Brain microvascular endothelial cell (primary cell): ENCODE measurements at regions not wholly inside any gene's neighbourhood (a gene's known extent, or its start where the extent isn't known, plus 50 kb on each side); places are given as distances from the start of the nearest gene placed in this dataset.
"Not testable (repeated sequence)": the region's sequence is repeated elsewhere in the genome, so short reads cannot be mapped to it uniquely, and the experiment has no call there.

Experiments
- DNase-seq: peaks from one replicate; pipeline ENCODE4 v3.0.0-alpha.2; 2020
- H3K27ac ChIP-seq: fragments of 250-450 bp; sonication (Bioruptor Pico); 2 replicates; pipeline ENCODE4 v1.5.1; 2020; ENCODE audit warnings: mild to moderate bottlenecking, moderate library complexity
- H3K27me3 ChIP-seq: fragments of 250-450 bp; sonication (Bioruptor Pico); replicated peaks from 2 replicates; pipeline ENCODE4 v1.5.1; 2020; ENCODE audit warnings: mild to moderate bottlenecking
- H3K36me3 ChIP-seq: fragments of 250-450 bp; sonication (Bioruptor Pico); replicated peaks from 2 replicates; pipeline ENCODE4 v1.5.1; 2020; ENCODE audit warnings: mild to moderate bottlenecking
- H3K4me3 ChIP-seq: 2 replicates; pipeline ENCODE4 v1.5.1; 2011; ENCODE audit warnings: low read depth, mild to moderate bottlenecking, control low read depth, low read length, moderate library complexity
- in situ Hi-C: cut with HindIII; loops from 2 replicates; pipeline ENCODE4 v1.10.0; 2017; ENCODE audit warnings: low sequenced_read_pairs, low pct_ligation_motif_present

DNA sequence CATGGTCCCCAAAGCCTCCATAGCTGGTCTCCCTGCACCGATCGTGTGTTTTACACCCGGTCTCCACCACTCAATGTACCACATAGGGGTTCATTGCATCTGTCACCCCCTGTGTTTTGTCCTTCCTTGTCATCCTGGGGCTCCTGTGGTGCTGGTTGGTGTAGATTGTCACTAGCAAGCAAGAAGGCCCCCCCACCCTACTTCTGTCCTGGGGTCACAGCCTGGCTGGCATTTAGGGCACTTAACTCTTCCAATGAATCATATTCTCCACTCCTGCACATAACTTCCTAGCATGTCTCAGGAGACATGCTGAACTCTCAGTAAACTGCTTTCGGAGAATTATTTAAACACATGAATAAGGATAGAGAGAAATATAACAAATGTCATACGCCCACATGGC lies 161.4 kb downstream of the BCL2L11 start:
- H3K4me3 ChIP-seq: not testable (repeated sequence)

DNA sequence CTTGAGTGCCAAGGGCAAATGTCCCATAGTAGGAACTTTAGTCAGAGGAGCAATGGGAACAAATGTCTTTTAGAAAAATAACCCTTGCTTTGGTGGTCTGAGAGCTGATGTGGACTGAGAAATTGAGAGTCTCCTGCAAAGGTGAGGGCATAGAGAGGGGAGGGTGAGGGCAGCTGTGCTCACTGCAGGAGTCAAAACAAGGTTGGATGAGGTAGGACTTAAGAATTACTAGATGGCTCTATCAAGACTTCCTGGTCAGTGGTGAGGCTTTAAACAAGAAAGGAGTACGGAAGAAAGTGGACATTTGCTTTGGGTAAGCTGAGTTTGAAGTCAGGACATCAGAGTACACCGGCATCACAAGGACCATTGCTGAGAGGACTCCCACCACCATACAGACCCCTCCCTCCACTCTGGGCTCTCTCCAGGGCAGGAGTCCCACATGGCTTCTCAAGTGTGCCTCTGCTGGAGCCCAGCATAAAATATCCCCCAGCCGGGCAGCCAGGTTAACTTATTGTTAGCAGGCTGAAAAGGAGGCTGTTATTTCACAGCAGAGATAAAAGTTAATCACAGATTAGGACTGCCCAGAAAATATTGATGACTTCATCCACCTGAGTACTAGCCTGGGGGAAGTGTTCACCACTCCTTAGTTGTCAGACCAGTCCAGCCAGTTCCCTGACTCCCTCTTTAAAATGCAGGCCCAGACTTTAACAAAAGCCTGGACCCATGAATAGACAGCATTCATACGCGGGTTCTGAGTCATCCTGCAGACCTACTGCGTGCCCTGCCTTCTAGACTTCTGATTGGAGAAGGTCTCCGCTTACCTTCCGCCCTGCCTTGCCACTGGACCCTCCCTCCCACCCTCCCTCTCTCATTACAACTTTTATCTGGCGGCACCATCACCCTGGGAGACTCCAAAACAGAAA lies 167.2 kb downstream of the BCL2L11 start:
- DNase-seq, H3K27me3 ChIP-seq, H3K27ac ChIP-seq, in situ Hi-C loops, H3K36me3 ChIP-seq, H3K4me3 ChIP-seq: not testable (repeated sequence)

More for the DNA sequence above, 161.4 kb downstream of the BCL2L11 start:
- H3K27me3 ChIP-seq, H3K36me3 ChIP-seq, H3K27ac ChIP-seq, in situ Hi-C loops, DNase-seq: not testable (repeated sequence)

DNA sequence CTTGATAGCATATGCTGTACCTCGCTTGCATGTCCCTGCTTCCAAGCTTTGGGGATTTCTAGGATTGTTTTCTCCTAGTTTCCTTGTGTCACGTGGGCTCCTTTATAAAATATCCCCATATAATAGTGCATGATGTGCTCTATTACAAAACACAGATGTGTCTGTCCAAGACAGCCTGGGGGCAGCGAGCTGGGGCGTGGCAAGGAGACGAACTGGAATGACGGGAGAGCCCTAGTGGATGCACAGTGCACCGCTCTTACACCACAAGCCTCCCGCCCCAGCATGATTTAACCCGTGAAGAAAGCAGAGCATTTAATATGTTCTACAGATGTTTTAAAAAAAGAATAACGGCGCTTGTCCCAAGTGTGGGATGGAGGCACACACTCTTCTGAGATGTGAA lies 169.7 kb downstream of the BCL2L11 start:
- H3K36me3 ChIP-seq, DNase-seq, H3K4me3 ChIP-seq, in situ Hi-C loops, H3K27me3 ChIP-seq, H3K27ac ChIP-seq: not testable (repeated sequence)

DNA sequence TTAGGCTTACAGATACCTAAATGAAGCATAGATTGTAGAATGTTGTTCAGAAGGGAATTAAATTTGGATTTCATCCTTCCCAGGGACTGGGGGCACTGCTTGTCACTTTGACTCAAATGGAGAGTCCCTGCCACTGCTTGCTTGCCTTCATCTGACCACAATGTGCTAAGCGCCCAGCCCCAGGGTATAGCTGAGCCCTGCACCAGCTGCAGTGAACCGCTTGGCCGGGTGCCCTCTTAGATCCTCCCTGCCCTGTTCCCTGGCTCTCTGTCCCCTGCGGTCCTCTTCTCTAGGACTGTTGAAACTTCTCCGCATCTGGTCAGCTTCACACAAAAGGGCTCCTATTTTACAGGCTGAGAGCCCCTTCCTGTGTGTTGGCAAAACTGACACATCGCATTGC lies 170.9 kb downstream of the BCL2L11 start:
- H3K27ac ChIP-seq, H3K4me3 ChIP-seq, H3K36me3 ChIP-seq, DNase-seq, in situ Hi-C loops, H3K27me3 ChIP-seq: not testable (repeated sequence)

DNA sequence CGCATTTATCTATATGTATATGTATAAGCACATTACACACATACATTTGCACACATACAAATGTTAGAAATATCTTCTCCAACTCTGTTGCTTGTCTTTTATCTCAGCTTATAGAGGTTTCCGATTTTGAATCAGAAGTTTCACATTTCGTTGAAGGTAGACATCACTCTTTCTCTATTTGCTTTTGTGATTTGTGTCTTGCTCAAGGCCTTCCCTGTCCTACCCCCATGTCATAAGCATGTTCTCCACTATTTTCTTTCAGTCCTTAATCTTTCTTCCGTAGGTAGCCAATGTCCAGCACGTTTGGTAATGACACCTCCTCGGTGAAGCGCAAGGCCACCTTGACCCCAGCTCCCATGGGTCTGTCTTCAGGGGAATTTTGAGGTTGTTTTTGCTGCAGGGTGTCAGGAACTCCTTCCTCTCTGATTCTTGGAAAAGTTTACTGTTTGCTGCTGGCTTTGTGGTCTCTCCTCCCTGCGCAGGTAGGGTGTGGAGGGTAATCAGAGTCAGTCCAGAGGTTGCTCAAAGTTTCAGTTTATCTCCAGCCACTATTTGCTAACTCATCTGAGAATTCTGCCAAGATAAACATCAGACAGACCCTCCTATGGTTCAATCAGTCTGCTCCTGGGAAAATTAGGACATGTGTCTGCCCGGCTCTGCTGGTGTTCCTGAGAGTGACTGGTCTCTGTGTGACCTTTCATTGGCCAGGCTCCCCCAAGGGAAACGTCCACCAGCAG lies 171.7 kb downstream of the BCL2L11 start:
- DNase-seq, H3K27ac ChIP-seq, H3K36me3 ChIP-seq, in situ Hi-C loops, H3K27me3 ChIP-seq, H3K4me3 ChIP-seq: not testable (repeated sequence)

DNA sequence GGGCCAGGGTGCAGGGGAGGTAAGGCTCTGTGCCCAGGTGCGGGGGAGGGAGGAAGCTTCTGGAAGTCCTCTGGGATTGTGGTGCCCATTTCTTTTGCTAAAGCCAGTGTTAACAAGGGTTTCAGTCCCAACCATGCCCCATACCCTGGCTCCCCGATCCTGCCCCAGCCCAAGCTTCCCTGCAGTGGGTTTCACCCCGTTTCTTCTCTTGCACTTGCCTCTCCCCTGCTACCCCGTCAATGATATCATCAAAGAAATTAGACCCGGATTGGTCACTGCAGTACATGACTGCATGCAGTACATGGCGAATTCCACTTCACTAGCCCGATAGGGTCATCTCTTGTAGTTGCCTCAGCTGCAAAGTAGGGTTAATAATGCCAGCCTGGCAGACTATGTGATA lies 174.0 kb downstream of the BCL2L11 start:
- in situ Hi-C loops, DNase-seq, H3K36me3 ChIP-seq, H3K27me3 ChIP-seq, H3K4me3 ChIP-seq, H3K27ac ChIP-seq: not testable (repeated sequence)

DNA sequence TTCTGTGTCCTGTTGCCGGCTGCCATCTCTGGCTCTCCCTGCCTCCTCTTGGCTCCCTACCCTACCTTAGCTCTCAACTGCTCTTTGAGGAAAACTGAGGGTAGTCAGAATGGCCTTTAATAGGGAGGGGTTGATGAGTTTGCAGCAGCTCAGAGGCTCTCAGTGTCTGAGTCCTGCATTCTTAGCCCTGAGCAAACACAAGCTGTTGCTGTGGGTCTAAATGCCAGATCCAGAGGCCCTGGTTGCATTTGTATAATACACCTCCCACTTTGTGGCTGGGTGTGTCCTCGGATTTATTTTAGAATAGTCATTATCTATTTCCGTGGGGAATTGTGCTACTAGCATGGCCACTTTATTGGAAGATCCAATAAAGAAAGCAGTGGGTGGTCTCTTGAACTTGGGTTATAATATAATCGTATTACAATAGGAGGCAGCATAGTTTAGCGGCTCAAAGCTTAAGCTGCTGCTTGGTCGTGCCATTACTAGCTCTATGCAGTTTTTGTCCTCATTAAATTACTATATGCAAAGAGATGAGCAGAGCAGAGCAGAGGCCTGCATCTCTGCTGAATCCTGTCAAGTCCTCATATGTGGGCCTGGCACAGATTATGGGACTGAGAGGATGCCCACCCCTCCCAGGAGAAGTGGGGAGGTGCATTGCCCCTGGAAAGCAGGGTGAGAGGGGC lies 175.5 kb downstream of the BCL2L11 start:
- H3K27me3 ChIP-seq, H3K36me3 ChIP-seq, DNase-seq, H3K27ac ChIP-seq, H3K4me3 ChIP-seq, in situ Hi-C loops: not testable (repeated sequence)

DNA sequence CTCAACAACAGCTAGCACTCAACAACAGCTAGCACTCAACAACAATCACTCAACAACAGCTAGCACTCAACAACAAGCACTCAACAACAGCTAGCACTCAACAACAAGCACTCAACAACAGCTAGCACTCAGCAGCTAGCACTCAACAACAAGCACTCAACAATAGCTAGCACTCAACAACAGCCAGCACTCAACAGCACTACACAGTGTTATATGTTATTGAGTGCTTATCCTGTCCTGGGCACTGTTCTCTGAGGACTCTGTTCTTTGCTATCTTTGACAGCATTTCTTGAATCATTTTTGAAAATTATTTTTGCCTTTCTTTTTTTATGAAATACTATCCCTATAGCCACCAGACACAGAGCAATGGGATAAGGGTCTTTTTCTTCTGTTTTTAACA lies 176.4 kb downstream of the BCL2L11 start:
- H3K27ac ChIP-seq, H3K4me3 ChIP-seq, DNase-seq, H3K27me3 ChIP-seq, H3K36me3 ChIP-seq, in situ Hi-C loops: not testable (repeated sequence)

DNA sequence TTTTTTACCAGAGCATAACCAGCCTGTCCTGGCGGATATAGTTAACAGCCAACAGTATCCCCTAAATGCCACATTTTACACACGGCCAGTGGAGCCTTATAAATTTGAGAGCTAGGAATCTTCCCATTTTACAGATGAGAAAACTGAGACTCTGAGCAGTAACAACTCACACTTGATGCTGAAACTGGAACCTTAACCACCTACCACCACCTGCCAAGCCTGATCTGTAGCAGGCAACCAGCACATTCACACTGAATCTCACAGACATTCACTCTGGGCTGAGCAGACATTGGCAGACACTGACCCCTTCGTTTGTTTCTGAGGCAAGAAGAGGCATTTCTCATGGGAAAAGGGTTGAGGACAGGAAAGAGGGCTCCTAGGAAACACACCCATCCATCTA lies 178.2 kb downstream of the BCL2L11 start:
- H3K27ac ChIP-seq, H3K4me3 ChIP-seq, H3K27me3 ChIP-seq, in situ Hi-C loops, H3K36me3 ChIP-seq, DNase-seq: not testable (repeated sequence)

DNA sequence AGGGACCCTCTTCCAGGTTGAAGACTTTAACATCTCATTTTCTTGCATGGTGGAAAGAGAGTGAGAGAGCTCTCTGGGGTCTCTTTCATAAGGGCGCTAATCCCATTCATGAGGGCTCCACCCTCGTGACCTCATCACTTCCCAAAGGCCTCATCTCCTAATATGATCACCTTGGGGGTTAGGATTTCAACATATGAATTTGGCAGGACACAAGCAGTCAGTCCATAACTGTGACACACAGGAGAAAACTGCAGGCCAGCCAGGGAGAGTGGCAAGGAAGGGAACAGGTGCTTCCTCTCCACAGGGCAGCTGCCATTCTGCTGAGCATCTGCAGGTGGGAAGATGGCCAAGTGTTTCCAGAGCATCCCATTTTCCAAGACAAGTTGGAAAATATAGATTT lies 178.9 kb downstream of the BCL2L11 start:
- H3K36me3 ChIP-seq, in situ Hi-C loops, H3K27ac ChIP-seq, DNase-seq, H3K27me3 ChIP-seq, H3K4me3 ChIP-seq: not testable (repeated sequence)

DNA sequence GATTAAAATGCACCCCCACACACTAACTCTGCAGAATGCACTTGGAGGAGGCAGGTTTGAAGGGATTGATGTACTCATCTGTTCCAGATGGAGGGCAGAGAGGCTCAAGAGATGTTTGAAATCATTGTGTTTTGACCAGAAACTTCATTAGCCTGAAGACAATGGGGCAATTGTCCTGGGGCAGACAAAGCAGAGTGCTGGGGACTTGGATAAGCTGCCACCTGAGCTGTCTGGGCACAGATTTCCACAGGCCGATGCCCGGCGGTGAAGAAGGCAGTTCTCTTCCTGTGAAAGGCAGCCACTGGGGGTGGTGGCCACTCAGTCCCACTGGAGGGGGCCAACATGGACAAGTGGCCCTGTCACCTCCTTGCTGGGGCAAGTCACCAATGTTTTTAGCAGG lies 181.0 kb downstream of the BCL2L11 start:
- H3K27ac ChIP-seq, in situ Hi-C loops, DNase-seq, H3K4me3 ChIP-seq, H3K27me3 ChIP-seq, H3K36me3 ChIP-seq: not testable (repeated sequence)

DNA sequence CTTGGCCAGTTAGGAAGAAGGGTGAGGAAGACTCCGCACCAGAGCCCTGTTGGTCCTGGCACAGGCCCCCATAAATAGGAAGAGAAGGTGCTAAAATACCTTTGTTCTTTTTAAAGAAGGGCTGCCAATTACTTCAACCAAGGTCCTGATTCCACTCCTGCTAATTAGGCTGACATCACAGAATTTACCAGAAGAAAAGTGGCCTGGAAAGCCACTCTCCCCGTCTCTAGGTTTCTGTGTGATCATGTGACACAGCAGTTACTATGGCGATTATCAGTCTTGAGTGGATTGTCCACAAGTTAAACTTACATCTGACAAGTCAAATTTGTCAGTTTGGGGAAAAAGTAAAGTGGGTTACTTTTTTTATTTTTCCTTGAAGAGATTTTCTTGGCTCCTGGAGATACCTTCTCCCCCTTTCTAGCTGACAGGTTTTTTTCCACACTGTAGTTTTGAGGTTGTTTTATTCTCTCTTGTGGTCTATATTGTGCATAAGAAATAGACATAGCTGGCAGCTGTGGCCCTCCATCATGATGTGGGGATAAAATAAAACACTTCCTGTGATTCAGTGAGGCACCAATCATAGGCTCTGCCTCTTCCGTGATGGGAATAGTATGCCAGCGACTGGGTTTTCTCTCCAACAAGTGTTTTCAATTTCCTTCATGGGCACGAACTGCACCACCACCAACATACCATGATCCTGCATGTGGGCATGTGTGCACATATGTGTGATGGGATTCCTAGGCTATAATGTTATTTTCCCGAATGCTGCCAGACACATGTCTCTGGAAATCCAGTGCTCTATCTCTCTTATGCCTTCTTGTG lies 181.9 kb downstream of the BCL2L11 start:
- H3K27ac ChIP-seq, H3K36me3 ChIP-seq, H3K4me3 ChIP-seq, in situ Hi-C loops, DNase-seq, H3K27me3 ChIP-seq: not testable (repeated sequence)

DNA sequence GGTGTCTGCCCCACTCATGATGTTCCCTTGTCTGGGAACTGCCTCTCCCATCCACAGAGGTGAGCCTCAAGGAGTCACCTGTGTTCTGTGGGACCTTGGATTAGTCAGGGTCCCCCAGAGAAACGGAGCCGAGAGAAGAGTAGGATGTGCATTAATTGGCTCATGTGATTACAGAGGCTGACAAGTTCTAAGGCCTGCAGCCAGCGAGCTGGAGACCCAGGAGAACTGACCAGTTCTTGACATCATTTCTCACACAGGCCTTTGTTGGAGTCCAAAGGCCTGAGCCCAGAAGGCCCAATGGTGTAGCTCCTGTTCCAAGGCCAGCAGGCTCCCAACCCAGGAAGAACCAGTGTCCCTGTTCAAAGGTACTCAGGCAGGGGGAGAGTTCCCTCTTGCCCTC lies 186.6 kb downstream of the BCL2L11 start:
- in situ Hi-C loops, DNase-seq: not testable (repeated sequence)

More for the DNA sequence above, 186.6 kb downstream of the BCL2L11 start:
- H3K36me3 ChIP-seq, H3K4me3 ChIP-seq, H3K27ac ChIP-seq, H3K27me3 ChIP-seq: not testable (repeated sequence)
